DOHH2 (cell line): ENCODE measurements at regions not wholly inside any gene's neighbourhood (a gene's known extent, or its start where the extent isn't known, plus 50 kb on each side); places are given as distances from the start of the nearest gene placed in this dataset.

Source experiments
- H3F3A ChIP-seq: fragments of 200-600 bp; sonication (generic), shearing (Covaris generic); 2 replicates; pipeline ENCODE4 v1.6.0; 2016; ENCODE audit warnings: antibody characterized with exemption, mild to moderate bottlenecking; ENCODE audit not compliant: control insufficient read depth, insufficient read depth
- H3K27ac ChIP-seq: fragments of 200-600 bp; sonication (generic); 2 replicates; pipeline ENCODE4 v1.5.1; 2014; ENCODE audit warnings: low read depth, mild to moderate bottlenecking, low read length, moderate library complexity
- H3K27me3 ChIP-seq: fragments of 200-600 bp; sonication (generic); 2 replicates; pipeline ENCODE4 v1.6.1; 2014; ENCODE audit warnings: mild to moderate bottlenecking, low read length, mixed read lengths; ENCODE audit not compliant: control insufficient read depth
- H3K36me3 ChIP-seq: fragments of 200-600 bp; sonication (generic); 2 replicates; pipeline ENCODE4 v1.6.1; 2014; ENCODE audit warnings: mild to moderate bottlenecking, low read length, moderate library complexity, mixed read lengths; ENCODE audit not compliant: control insufficient read depth
- H3K4me1 ChIP-seq: fragments of 200-600 bp; sonication (generic); 2 replicates; pipeline ENCODE4 v1.6.1; 2014; ENCODE audit warnings: mild to moderate bottlenecking, low read length, mixed read lengths; ENCODE audit not compliant: control insufficient read depth
- H3K4me2 ChIP-seq: fragments of 200-600 bp; sonication (generic); 2 replicates; pipeline ENCODE4 v1.6.0; 2014; ENCODE audit warnings: mild to moderate bottlenecking, low read length, moderate library complexity
- H3K4me3 ChIP-seq: fragments of 200-600 bp; sonication (generic); 2 replicates; pipeline ENCODE4 v1.5.1; 2014; ENCODE audit warnings: mild to moderate bottlenecking, low read length, mixed read lengths
- H3K79me2 ChIP-seq: fragments of 200-600 bp; sonication (generic); 2 replicates; pipeline ENCODE4 v1.6.1; 2014; ENCODE audit warnings: mild to moderate bottlenecking, low read length, mixed read lengths; ENCODE audit not compliant: control insufficient read depth
- H3K9me2 ChIP-seq: fragments of 200-600 bp; sonication (generic); replicated peaks from 2 replicates; pipeline ENCODE4 v1.6.1; 2014; ENCODE audit warnings: mild to moderate bottlenecking, low read length, mixed read lengths; ENCODE audit not compliant: control insufficient read depth
- H3K9me3 ChIP-seq: fragments of 200-600 bp; sonication (generic); 2 replicates; pipeline ENCODE4 v1.6.1; 2014; ENCODE audit warnings: antibody characterized with exemption, low read length, mixed read lengths; ENCODE audit not compliant: control insufficient read depth, insufficient read depth
- H4K20me1 ChIP-seq: fragments of 200-600 bp; sonication (generic); 2 replicates; pipeline ENCODE4 v1.6.0; 2014; ENCODE audit warnings: low read depth, mild to moderate bottlenecking, antibody characterized with exemption, low read length, moderate library complexity; ENCODE audit not compliant: control insufficient read depth, insufficient read depth
- CTCF ChIP-seq: fragments of 200-600 bp; sonication (generic); IDR thresholded peaks from one replicate; pipeline ENCODE4 v1.5.1; 2014; ENCODE audit warnings: antibody characterized with exemption, mild to moderate bottlenecking, low read depth, low read length; ENCODE audit not compliant: poor library complexity, severe bottlenecking
- EZH2phosphoT487 ChIP-seq: fragments of 200-600 bp; sonication (generic); IDR thresholded peaks from 2 replicates; pipeline ENCODE4 v1.6.1; 2017; ENCODE audit warnings: borderline replicate concordance, mild to moderate bottlenecking, antibody characterized with exemption, low read length, moderate library complexity, mixed read lengths

DNA sequence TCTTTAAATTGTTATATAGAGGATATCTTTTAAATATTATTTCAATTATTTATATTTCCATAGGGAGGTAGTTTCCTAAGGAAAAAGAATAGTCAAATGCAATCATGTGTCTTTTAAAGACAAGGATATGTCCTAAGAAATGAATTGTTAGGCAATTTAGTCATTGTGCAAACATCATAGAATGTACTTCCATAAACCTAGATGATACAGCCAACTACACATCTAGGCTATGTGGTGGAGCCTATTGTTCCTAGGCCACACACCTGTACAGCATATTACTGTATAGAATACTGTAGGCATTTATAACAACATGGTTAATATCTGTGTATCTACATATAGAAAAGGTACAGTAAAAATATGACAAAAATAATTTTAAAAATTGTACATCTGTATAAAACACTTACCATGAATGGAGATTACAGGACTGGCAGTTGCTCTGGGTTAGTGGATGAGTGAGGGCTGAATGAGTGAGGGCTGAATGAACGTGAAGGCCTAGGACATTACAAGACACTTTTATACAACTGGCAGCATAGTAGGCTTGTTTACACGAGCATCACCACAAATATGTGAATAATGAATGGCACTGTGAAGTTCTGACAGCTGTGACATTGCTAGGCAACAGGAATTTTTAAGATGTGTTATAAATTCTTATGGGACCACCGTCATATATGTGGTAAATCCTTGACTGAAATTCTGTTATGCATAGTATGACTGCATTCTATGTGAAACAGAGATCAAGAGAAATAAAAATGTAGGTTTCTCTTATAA lies 1879.0 kb upstream of the RAG2 start:
- H3K4me1 ChIP-seq = no peaks in the 10 kb centered on the region
- no peak for TF ChIP-seq EZH2phosphoT487
- TF ChIP-seq CTCF = no peak

GRCh38 chr11:38461751-38462150 lies 1863.7 kb upstream of the RAG2 start:
- Histone ChIP-seq H3K27me3 (no peaks in the 10 kb centered on the region), H3K36me3 (no peaks in the 10 kb centered on the region), H3K4me2 (no peak overlapping the region), H3K79me2 (no peaks in the 10 kb centered on the region), H3K4me1 (no peaks in the 10 kb centered on the region), H3K9me2 (no peaks in the 10 kb centered on the region), H3K9me3 (no peaks in the 10 kb centered on the region; the same call in 1 of the 2 replicates), H3K27ac (no peak overlapping the region), H3F3A (no peaks in the 10 kb centered on the region), H4K20me1 (no peaks in the 10 kb centered on the region), H3K4me3 (no peak overlapping the region)
- TF ChIP-seq EZH2phosphoT487 = no peak
- no peak for TF ChIP-seq CTCF

More for the DNA sequence above, 1879.0 kb upstream of the RAG2 start:
- no peaks in the 10 kb centered on the region for H3F3A ChIP-seq
- H3K27me3 ChIP-seq = no peaks in the 10 kb centered on the region
- no peaks in the 10 kb centered on the region for H4K20me1 ChIP-seq
- no peaks in the 10 kb centered on the region for H3K9me2 ChIP-seq
- no peak overlapping the region for H3K4me2 ChIP-seq
- H3K27ac ChIP-seq = no peak overlapping the region
- H3K9me3 ChIP-seq = no peaks in the 10 kb centered on the region
- no peak overlapping the region for H3K4me3 ChIP-seq
- no peaks in the 10 kb centered on the region for H3K36me3 ChIP-seq
- no peaks in the 10 kb centered on the region for H3K79me2 ChIP-seq

DNA sequence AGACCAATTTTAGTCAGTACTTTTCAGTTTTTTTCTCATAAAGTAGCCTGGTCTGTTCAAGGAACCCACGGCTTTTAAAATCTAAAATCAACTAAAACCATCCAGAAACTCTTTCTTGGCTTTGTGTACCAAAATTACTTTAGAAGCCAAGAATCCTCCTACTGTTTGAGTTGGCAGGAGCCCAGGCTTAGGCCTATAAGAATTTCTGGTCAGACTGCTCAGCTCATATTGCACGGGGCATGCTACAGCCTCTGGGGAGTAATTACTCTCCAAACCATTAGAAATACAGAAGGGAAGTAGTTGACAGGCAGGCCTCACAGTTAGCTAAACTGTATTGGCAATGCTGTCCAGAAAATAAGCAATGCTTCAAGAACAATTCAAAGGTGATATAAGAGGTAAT lies 1862.9 kb upstream of the RAG2 start:
- Histone ChIP-seq H3K4me1 (no peaks in the 10 kb centered on the region), H3K36me3 (no peaks in the 10 kb centered on the region), H3K27me3 (no peaks in the 10 kb centered on the region), H3K9me2 (no peaks in the 10 kb centered on the region), H3K79me2 (no peaks in the 10 kb centered on the region), H3K4me3 (no peak overlapping the region), H3K27ac (no peak overlapping the region), H4K20me1 (no peaks in the 10 kb centered on the region), H3K9me3 (no peaks in the 10 kb centered on the region; the same call in 1 of the 2 replicates), H3K4me2 (no peak overlapping the region), H3F3A (no peaks in the 10 kb centered on the region)
- TF ChIP-seq CTCF (no peak), EZH2phosphoT487 (no peak)
